SK-N-SH treated with all-trans-retinoic acid at 6 μM for 48 hours (cell line): ENCODE measurements at regions not wholly inside any gene's neighbourhood (a gene's known extent, or its start where the extent isn't known, plus 50 kb on each side); places are given as distances from the start of the nearest gene placed in this dataset.

Experiments used
- ATAC-seq: fragments of 200-7000 bp; cut with Tn5 transposase; 3 replicates; pipeline ENCODE4 v1.9.1; 2020; ENCODE audit warnings: mild to moderate bottlenecking, moderate library complexity
- GLIS3 ChIP-seq: fragments of 250-450 bp; sonication (Bioruptor Pico); IDR thresholded peaks from 2 replicates; pipeline ENCODE4 v1.5.0; 2020; ENCODE audit warnings: mild to moderate bottlenecking, moderate library complexity
- ISL1 ChIP-seq: fragments of 250-450 bp; sonication (Bioruptor Pico); IDR thresholded peaks from 2 replicates; pipeline ENCODE4 v2.1.2; 2022; ENCODE audit warnings: mild to moderate bottlenecking, moderate library complexity
- OSR1 ChIP-seq: fragments of 250-450 bp; sonication (Bioruptor Pico); IDR thresholded peaks from 2 replicates; pipeline ENCODE4 v1.8.0; 2022; ENCODE audit warnings: moderate library complexity, mild to moderate bottlenecking, inconsistent platforms
- SNAI2 ChIP-seq: fragments of 250-450 bp; sonication (Bioruptor Pico); IDR thresholded peaks from 2 replicates; pipeline ENCODE4 v1.5.0; 2020; ENCODE audit warnings: mild to moderate bottlenecking, moderate library complexity
- TCF4 ChIP-seq: fragments of 250-450 bp; sonication (Bioruptor Pico); IDR thresholded peaks from 2 replicates; pipeline ENCODE4 v1.8.0; 2021; ENCODE audit warnings: mild to moderate bottlenecking, moderate library complexity, borderline replicate concordance
- ZC3H10 ChIP-seq: fragments of 250-450 bp; sonication (Bioruptor Pico); IDR thresholded peaks from 2 replicates; pipeline ENCODE4 v1.5.1; 2021; ENCODE audit warnings: mild to moderate bottlenecking, moderate library complexity
- ZFP3 ChIP-seq: fragments of 250-450 bp; sonication (Bioruptor Pico); IDR thresholded peaks from 2 replicates; pipeline ENCODE4 v1.5.0; 2020; ENCODE audit warnings: mild to moderate bottlenecking, moderate library complexity
- ZFP30 ChIP-seq: fragments of 450-650 bp; formaldehyde crosslinking; IDR thresholded peaks from 2 replicates; pipeline ENCODE4 v1.5.0; 2022; ENCODE audit warnings: mild to moderate bottlenecking, moderate library complexity
- ZNF70 ChIP-seq: fragments of 450-650 bp; formaldehyde crosslinking; IDR thresholded peaks from 2 replicates; pipeline ENCODE4 v1.5.0; 2020; ENCODE audit warnings: mild to moderate bottlenecking, moderate library complexity
- ZNF8 ChIP-seq: fragments of 450-650 bp; formaldehyde crosslinking; IDR thresholded peaks from 2 replicates; pipeline ENCODE4 v1.5.0; 2020; ENCODE audit warnings: mild to moderate bottlenecking, moderate library complexity
- TF ChIP-seq, protein P1 (sequence below): fragments of 250-450 bp; sonication (Bioruptor Pico); IDR thresholded peaks from 2 replicates; pipeline ENCODE4 v1.5.0; 2020; ENCODE audit warnings: mild to moderate bottlenecking, moderate library complexity
- TF ChIP-seq, protein P2 (sequence below): fragments of 250-450 bp; sonication (Bioruptor Pico); IDR thresholded peaks from 2 replicates; pipeline ENCODE4 v1.8.0; 2021; ENCODE audit warnings: low read depth, mild to moderate bottlenecking, moderate library complexity, borderline replicate concordance
- TF ChIP-seq, protein P3 (sequence below): fragments of 250-450 bp; sonication (Bioruptor Pico); IDR thresholded peaks from 2 replicates; pipeline ENCODE4 v1.5.1; 2021; ENCODE audit warnings: mild to moderate bottlenecking, moderate library complexity
- TF ChIP-seq, protein P4 (sequence below): fragments of 250-450 bp; sonication (Bioruptor Pico); IDR thresholded peaks from 2 replicates; pipeline ENCODE4 v1.5.1; 2020; ENCODE audit warnings: low read depth, mild to moderate bottlenecking, moderate library complexity
- TF ChIP-seq, protein P5 (sequence below): fragments of 250-450 bp; sonication (Bioruptor Pico); IDR thresholded peaks from 2 replicates; pipeline ENCODE4 v1.8.0; 2020; ENCODE audit warnings: mild to moderate bottlenecking, moderate library complexity, borderline replicate concordance

DNA sequence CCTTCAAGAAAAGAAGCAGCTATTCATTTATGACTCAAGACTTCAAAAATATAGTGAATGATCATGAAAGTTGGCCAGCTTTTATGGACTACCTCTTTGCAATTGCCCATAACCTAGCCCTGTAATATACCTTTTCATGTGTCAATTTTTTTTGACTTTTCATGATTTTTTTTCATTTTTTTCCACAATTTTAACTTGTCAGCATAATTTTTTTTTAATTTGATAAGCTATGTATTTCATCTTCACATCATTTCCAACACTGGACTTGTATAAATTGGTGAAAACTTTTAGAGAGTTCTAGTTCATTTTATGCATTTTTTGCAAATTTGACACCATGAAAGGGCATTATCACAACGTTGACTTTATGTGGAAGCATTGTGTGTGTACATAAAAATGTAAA is 220.8 kb upstream of the NFE2L3 start:
- ATAC-seq, result no peak
- no peak for TF ChIP-seq OSR1 (CRISPR knock-in tag)
- TF ChIP-seq ZNF70 (CRISPR knock-in tag), result no peak
- TF ChIP-seq GLIS3 (CRISPR knock-in tag), result no peak

DNA sequence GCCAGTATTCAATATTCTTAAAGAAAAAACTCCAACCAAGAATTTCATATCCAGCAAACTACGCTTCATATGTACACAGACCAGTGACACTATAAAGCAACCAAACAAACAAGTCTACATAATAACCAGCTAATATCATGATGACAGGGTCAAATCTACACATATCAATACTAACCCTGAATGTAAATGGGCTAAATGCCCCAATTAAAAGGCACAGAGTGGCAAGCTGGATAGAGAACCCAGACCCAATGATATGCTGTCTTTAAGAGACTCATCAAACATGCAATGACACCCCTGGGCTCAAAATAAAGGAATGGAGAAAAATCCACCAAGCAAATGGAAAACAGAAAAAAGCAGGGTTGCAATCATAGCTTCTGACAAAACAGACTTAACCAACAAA is 218.1 kb upstream of the NFE2L3 start:
- TF ChIP-seq, protein P1, sequence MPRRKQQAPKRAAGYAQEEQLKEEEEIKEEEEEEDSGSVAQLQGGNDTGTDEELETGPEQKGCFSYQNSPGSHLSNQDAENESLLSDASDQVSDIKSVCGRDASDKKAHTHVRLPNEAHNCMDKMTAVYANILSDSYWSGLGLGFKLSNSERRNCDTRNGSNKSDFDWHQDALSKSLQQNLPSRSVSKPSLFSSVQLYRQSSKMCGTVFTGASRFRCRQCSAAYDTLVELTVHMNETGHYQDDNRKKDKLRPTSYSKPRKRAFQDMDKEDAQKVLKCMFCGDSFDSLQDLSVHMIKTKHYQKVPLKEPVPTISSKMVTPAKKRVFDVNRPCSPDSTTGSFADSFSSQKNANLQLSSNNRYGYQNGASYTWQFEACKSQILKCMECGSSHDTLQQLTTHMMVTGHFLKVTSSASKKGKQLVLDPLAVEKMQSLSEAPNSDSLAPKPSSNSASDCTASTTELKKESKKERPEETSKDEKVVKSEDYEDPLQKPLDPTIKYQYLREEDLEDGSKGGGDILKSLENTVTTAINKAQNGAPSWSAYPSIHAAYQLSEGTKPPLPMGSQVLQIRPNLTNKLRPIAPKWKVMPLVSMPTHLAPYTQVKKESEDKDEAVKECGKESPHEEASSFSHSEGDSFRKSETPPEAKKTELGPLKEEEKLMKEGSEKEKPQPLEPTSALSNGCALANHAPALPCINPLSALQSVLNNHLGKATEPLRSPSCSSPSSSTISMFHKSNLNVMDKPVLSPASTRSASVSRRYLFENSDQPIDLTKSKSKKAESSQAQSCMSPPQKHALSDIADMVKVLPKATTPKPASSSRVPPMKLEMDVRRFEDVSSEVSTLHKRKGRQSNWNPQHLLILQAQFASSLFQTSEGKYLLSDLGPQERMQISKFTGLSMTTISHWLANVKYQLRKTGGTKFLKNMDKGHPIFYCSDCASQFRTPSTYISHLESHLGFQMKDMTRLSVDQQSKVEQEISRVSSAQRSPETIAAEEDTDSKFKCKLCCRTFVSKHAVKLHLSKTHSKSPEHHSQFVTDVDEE (CRISPR knock-in tag), result no peak
- TF ChIP-seq, protein P2, sequence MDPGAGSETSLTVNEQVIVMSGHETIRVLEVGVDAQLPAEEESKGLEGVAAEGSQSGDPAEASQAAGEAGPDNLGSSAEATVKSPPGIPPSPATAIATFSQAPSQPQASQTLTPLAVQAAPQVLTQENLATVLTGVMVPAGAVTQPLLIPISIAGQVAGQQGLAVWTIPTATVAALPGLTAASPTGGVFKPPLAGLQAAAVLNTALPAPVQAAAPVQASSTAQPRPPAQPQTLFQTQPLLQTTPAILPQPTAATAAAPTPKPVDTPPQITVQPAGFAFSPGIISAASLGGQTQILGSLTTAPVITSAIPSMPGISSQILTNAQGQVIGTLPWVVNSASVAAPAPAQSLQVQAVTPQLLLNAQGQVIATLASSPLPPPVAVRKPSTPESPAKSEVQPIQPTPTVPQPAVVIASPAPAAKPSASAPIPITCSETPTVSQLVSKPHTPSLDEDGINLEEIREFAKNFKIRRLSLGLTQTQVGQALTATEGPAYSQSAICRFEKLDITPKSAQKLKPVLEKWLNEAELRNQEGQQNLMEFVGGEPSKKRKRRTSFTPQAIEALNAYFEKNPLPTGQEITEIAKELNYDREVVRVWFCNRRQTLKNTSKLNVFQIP (CRISPR knock-in tag), result no peak
- no peak for TF ChIP-seq ZFP3
- TF ChIP-seq ZFP30 (CRISPR knock-in tag), result no peak
- TF ChIP-seq, protein P3, sequence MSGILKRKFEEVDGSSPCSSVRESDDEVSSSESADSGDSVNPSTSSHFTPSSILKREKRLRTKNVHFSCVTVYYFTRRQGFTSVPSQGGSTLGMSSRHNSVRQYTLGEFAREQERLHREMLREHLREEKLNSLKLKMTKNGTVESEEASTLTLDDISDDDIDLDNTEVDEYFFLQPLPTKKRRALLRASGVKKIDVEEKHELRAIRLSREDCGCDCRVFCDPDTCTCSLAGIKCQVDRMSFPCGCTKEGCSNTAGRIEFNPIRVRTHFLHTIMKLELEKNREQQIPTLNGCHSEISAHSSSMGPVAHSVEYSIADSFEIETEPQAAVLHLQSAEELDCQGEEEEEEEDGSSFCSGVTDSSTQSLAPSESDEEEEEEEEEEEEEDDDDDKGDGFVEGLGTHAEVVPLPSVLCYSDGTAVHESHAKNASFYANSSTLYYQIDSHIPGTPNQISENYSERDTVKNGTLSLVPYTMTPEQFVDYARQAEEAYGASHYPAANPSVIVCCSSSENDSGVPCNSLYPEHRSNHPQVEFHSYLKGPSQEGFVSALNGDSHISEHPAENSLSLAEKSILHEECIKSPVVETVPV, result no peak
- TF ChIP-seq SNAI2, result no peak

DNA sequence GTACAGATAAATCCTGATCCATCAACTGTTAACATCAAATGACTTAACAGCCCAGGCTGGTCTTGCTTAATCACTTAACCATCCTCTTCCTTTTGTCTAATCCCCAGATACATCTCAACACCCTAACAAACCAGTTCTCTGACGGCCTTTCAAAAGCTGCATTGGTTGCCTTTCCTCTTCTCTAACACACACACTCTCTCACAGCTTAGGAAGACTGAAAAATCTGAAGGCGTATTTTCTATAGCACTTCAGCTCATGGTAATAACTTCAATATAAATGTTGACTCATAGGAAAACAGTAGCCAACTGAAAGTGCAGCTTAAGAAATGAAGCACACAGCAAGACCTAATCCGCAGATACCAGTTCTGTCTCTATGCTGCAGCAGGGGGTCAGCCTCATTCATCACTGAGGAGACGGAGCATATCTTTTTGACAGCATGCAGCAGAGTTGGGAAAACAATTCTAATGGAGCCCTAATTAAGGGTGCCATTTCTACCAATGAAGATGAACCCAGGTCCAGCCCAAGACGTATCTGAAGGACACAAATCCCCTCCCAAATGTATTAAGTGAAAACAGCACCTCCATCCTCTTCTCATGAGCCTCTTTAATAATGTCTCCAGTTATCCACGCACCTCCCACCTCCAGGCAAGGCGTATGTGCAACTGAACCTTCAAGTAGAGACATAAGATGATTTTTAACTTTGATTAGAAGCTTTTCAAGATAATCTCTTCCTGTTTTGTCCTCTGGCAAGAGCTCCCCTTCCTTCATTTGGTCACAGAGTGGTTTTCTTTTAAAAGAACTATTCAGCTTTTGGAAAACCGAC is 211.7 kb upstream of the NFE2L3 start:
- no peak for ATAC-seq
- TF ChIP-seq SNAI2, result no peak
- TF ChIP-seq ISL1 (CRISPR knock-in tag), result no peak
- TF ChIP-seq, protein P1 (CRISPR knock-in tag), result no peak
- TF ChIP-seq, protein P2 (CRISPR knock-in tag), result no peak

More for the DNA sequence above, 218.1 kb upstream of the NFE2L3 start:
- ATAC-seq, result no peak

DNA sequence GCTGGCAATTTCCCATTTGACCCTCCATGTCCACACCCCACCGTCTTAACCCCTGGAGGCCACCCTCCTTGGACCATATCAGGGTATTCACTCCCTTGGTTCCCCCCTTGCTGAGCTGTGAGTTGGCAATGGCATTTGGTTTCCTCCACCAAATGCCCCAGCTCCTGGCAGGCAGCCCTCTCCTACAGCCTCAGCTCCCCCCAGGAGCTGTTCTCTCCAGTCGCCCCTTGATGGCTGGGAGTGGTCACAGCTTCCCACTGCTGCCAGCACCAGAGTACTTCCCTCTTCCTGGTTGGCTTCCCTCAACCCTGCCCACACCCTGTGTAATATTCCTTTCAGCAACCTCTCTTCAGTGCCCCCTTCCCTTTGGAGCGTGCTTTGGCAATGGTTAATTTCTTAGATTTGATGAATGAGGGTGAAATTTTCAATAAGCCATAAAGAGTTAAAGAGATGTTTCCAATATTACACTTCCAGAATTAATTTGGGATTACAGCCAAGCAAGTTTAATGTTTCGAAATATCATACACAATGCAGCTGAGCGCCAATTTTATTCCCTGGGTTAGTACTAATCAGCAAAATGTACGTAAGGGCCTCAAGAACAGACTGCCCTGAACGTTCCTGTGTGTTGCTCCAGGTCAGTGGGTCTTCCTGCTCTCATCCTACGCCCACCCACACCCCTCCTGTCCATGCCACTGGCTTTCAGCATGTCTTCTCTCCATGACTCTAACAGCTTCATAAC is 207.1 kb upstream of the NFE2L3 start:
- ATAC-seq, result no peak
- TF ChIP-seq, protein P1 (CRISPR knock-in tag), result no peak
- no peak for TF ChIP-seq ISL1 (CRISPR knock-in tag)
- TF ChIP-seq, protein P4, sequence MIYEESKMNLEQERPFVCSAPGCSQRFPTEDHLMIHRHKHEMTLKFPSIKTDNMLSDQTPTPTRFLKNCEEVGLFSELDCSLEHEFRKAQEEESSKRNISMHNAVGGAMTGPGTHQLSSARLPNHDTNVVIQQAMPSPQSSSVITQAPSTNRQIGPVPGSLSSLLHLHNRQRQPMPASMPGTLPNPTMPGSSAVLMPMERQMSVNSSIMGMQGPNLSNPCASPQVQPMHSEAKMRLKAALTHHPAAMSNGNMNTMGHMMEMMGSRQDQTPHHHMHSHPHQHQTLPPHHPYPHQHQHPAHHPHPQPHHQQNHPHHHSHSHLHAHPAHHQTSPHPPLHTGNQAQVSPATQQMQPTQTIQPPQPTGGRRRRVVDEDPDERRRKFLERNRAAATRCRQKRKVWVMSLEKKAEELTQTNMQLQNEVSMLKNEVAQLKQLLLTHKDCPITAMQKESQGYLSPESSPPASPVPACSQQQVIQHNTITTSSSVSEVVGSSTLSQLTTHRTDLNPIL (CRISPR knock-in tag), result no peak
- TF ChIP-seq, protein P5, sequence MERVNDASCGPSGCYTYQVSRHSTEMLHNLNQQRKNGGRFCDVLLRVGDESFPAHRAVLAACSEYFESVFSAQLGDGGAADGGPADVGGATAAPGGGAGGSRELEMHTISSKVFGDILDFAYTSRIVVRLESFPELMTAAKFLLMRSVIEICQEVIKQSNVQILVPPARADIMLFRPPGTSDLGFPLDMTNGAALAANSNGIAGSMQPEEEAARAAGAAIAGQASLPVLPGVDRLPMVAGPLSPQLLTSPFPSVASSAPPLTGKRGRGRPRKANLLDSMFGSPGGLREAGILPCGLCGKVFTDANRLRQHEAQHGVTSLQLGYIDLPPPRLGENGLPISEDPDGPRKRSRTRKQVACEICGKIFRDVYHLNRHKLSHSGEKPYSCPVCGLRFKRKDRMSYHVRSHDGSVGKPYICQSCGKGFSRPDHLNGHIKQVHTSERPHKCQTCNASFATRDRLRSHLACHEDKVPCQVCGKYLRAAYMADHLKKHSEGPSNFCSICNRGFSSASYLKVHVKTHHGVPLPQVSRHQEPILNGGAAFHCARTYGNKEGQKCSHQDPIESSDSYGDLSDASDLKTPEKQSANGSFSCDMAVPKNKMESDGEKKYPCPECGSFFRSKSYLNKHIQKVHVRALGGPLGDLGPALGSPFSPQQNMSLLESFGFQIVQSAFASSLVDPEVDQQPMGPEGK (CRISPR knock-in tag), result no peak
- no peak for TF ChIP-seq SNAI2
- TF ChIP-seq ZC3H10 (CRISPR knock-in tag), result no peak
- TF ChIP-seq ZNF8 (CRISPR knock-in tag), result no peak
- TF ChIP-seq TCF4, result no peak
